Right lobe of liver (tissue), 6 donors: ENCODE measurements at regions not wholly inside any gene's neighbourhood (a gene's known extent, or its start where the extent isn't known, plus 50 kb on each side); places are given as distances from the start of the nearest gene placed in this dataset.

ENCODE experiments used
- ATAC-seq, 4 donors: fragments of 200-7000 bp; cut with Tn5 transposase; one replicate each; pipeline ENCODE4 v1.9.1; 2020; ENCODE audit warnings: mild to moderate bottlenecking in 4 of 4, moderate library complexity in 4 of 4
- DNase-seq, 3 donors: peaks; one replicate each; pipeline ENCODE4 v3.0.0-alpha.2; 2020
- H3K27ac ChIP-seq, 3 donors: fragments of 200-600 bp; one replicate each; pipeline ENCODE4 v1.8.0; 2022
- H3K27me3 ChIP-seq, 2 donors: fragments of 200-600 bp; one replicate each; pipeline ENCODE4 v1.8.0; 2022
- H3K36me3 ChIP-seq, 4 donors: fragments of 200-600 bp; sonication (generic) in 1 of 4; one replicate each; pipeline versions ENCODE4 v1.5.1 to v1.8.0; 2017 to 2022; ENCODE audit warnings: control low read depth in 1 of 4
- H3K4me1 ChIP-seq, 4 donors: fragments of 200-600 bp; sonication (generic) in 1 of 4; one replicate each; pipeline versions ENCODE4 v1.5.1 to v1.8.0; 2017 to 2022; ENCODE audit warnings: control low read depth in 1 of 4
- H3K4me3 ChIP-seq, 3 donors: fragments of 200-600 bp; one replicate each; pipeline ENCODE4 v1.8.0; 2022
- H3K9me3 ChIP-seq, 4 donors: fragments of 200-600 bp; sonication (generic) in 1 of 4; one replicate each; pipeline versions ENCODE4 v1.5.1 to v1.8.0; 2017 to 2022; ENCODE audit warnings: control low read depth in 1 of 4
- CTCF ChIP-seq, 4 donors: fragments of 200-600 bp in 3 of 4; fragments of 450-650 bp in 1 of 4; IDR thresholded peaks; one replicate each; pipeline versions ENCODE4 v1.5.1 to v1.8.0; 2016 to 2022; ENCODE audit warnings: antibody characterized with exemption in 4 of 4, mild to moderate bottlenecking in 2 of 4
- POLR2A ChIP-seq: fragments of 450-650 bp; IDR thresholded peaks from one replicate; pipeline ENCODE4 v1.6.1; 2017; ENCODE audit warnings: antibody characterized with exemption, mild to moderate bottlenecking
- WGBS: methylation state at CpG from one replicate; pipeline ENCODE4 v1.1.6; 2018; ENCODE audit warnings: low coverage, low lambda C conversion rate; ENCODE audit not compliant: insufficient coverage; ENCODE audit errors: missing lambda C conversion rate; 5-methylcytosine and 5-hydroxymethylcytosine counted together
- intact Hi-C, 2 donors: fragments of 100-400 bp; cut with DNase I; formaldehyde crosslinking; loops; one replicate each; pipeline versions ENCODE4 v1.11.2 to v1.14.1; 2022
- donor health status: DM: no; HTN: yes; CAD: no.
- donor health status: DM: no; HTN: no; CAD: no.
- donor health status: DM: no; HTN: no; CAD: no.
- donor health status: DM: no; HTN: yes; CAD: no.
- donor health status: DM: no; HTN: yes; CAD: no.

- H3K36me3 ChIP-seq: no peaks in the 10 kb centered on the region
- no peaks in the 10 kb centered on the region for H3K27me3 ChIP-seq
- ATAC-seq: no peak
- no peak overlapping the region for H3K4me3 ChIP-seq
- WGBS: 40% methylated on average over 1 of the region's 16 CpGs
- H3K4me1 ChIP-seq: no peaks in the 10 kb centered on the region
- TF ChIP-seq CTCF (IDR thresholded peaks at IDR 0.05): no peak
- no peak for TF ChIP-seq POLR2A
- intact Hi-C loops: no loop called here
- H3K27ac ChIP-seq: no peak overlapping the region
- no peaks in the 10 kb centered on the region for H3K9me3 ChIP-seq
- DNase-seq: no peak
These were observed 56.8 kb upstream of the PRR23E start for GRCh38 chr3:127136024-127136600.

GRCh38 chr3:127136706-127137105 is 56.2 kb upstream of the PRR23E start:
- intact Hi-C loops: no loop called here
- no peaks in the 10 kb centered on the region for H3K27me3 ChIP-seq
- no peak overlapping the region for H3K4me3 ChIP-seq
- H3K9me3 ChIP-seq: no peaks in the 10 kb centered on the region
- H3K36me3 ChIP-seq: no peaks in the 10 kb centered on the region
- no peak overlapping the region for H3K27ac ChIP-seq
- no peaks in the 10 kb centered on the region for H3K4me1 ChIP-seq
- WGBS: 67% methylated on average over 1 of the region's 4 CpGs
- ATAC-seq (no peak), DNase-seq (no peak)
- TF ChIP-seq CTCF (IDR thresholded peaks at IDR 0.05) (no peak), POLR2A (no peak)

- no peak overlapping the region for H3K4me3 ChIP-seq
- WGBS: 44% methylated on average over 4 of the region's 8 CpGs
- H3K9me3 ChIP-seq: no peaks in the 10 kb centered on the region
- no peak overlapping the region for H3K27ac ChIP-seq
- DNase-seq: no peak
- H3K36me3 ChIP-seq: no peaks in the 10 kb centered on the region
- ATAC-seq: no peak
- H3K27me3 ChIP-seq: no peaks in the 10 kb centered on the region
- no peaks in the 10 kb centered on the region for H3K4me1 ChIP-seq
- TF ChIP-seq POLR2A (no peak), CTCF (IDR thresholded peaks at IDR 0.05) (no peak)
- intact Hi-C loops: no loop called here
These were observed 55.8 kb upstream of the PRR23E start for GRCh38 chr3:127137113-127137512.

GRCh38 chr3:127137757-127138536 is 55.0 kb upstream of the PRR23E start:
- Histone ChIP-seq H3K9me3 (no peaks in the 10 kb centered on the region), H3K27ac (no peak overlapping the region), H3K36me3 (no peaks in the 10 kb centered on the region), H3K4me3 (no peak overlapping the region), H3K27me3 (no peaks in the 10 kb centered on the region), H3K4me1 (no peaks in the 10 kb centered on the region)
- no peak for TF ChIP-seq POLR2A
- no peak for TF ChIP-seq CTCF (IDR thresholded peaks at IDR 0.05)
- ATAC-seq (no peak), DNase-seq (no peak)
- intact Hi-C loops: no loop called here
- 58% methylated on average over 5 of the region's 11 CpGs for WGBS
